Vagina (tissue), 2 donors: ENCODE measurements at regions not wholly inside any gene's neighbourhood (a gene's known extent, or its start where the extent isn't known, plus 50 kb on each side); places are given as distances from the start of the nearest gene placed in this dataset.

Source experiments
- DNase-seq, 2 donors: peaks; one replicate each; pipeline ENCODE4 v3.0.0-alpha.2; 2017; ENCODE audit errors: extremely low spot score in 2 of 2
- H3K27ac ChIP-seq: fragments of 200-600 bp; sonication (generic); one replicate; pipeline ENCODE4 v1.5.1; 2019
- H3K27me3 ChIP-seq: fragments of 200-600 bp; sonication (generic); one replicate; pipeline ENCODE4 v1.5.1; 2019
- H3K36me3 ChIP-seq, 2 donors: fragments of 200-600 bp; sonication (generic); one replicate each; pipeline ENCODE4 v1.5.1; 2017 to 2019
- H3K4me1 ChIP-seq: fragments of 200-600 bp; sonication (generic); one replicate; pipeline ENCODE4 v1.5.1; 2019
- H3K4me3 ChIP-seq, 2 donors: fragments of 200-600 bp; sonication (generic); 1 replicate in 1 of 2; 2 replicates in 1 of 2; pipeline ENCODE4 v1.5.1; 2016 to 2019
- H3K9me3 ChIP-seq: fragments of 200-600 bp; sonication (generic); one replicate; pipeline ENCODE4 v1.5.1; 2019
- POLR2A ChIP-seq, 2 donors: fragments of 450-650 bp; IDR thresholded peaks; one replicate each; pipeline ENCODE4 v1.6.1; 2017; ENCODE audit warnings: antibody characterized with exemption in 2 of 2, mild to moderate bottlenecking in 2 of 2, moderate library complexity in 2 of 2
- POLR2AphosphoS5 ChIP-seq, 2 donors: sonication (generic); formaldehyde crosslinking; IDR thresholded peaks; one replicate each; pipeline ENCODE4 v1.9.0; 2017; ENCODE audit warnings: antibody characterized with exemption in 2 of 2, mild to moderate bottlenecking in 2 of 2, low read depth in 1 of 2; ENCODE audit not compliant: insufficient read depth in 1 of 2
- intact Hi-C: fragments of 100-400 bp; cut with DNase I; formaldehyde crosslinking; loops from one replicate; pipeline ENCODE4 v1.15.1; 2023
- TF ChIP-seq, protein P1 (sequence below), 3 experiments: fragments of 450-650 bp in 2 of 3; fragments of 200-600 bp in 1 of 3; sonication (generic) in 1 of 3; IDR thresholded peaks; one replicate each; pipeline ENCODE4 v1.5.1; 2017 to 2019; ENCODE audit warnings: antibody characterized with exemption in 3 of 3, mild to moderate bottlenecking in 2 of 3, moderate library complexity in 2 of 3

DNA sequence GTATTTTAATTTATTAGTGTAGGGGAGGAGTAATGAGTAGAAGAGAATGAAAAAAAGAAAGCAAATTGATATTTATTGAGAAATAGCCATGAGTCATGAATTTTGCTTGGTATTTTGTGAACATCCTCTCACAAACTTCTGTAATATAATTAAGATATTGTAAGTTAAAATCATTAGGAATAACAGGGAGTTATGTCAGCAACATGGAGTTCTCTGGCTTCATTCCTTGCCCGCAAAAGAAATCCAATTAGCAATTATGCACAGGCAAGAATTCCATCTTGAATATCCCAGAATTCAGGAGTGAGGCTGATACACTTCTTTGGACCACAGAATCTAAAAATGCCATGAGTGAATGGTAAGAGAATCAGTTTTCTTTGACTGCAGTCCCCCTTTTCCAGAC, 94.3 kb upstream of the PTHLH start:
- intact Hi-C loops = no loop called here
- no peak for TF ChIP-seq POLR2A (IDR thresholded peaks at IDR 0.05)
- TF ChIP-seq, protein P1, sequence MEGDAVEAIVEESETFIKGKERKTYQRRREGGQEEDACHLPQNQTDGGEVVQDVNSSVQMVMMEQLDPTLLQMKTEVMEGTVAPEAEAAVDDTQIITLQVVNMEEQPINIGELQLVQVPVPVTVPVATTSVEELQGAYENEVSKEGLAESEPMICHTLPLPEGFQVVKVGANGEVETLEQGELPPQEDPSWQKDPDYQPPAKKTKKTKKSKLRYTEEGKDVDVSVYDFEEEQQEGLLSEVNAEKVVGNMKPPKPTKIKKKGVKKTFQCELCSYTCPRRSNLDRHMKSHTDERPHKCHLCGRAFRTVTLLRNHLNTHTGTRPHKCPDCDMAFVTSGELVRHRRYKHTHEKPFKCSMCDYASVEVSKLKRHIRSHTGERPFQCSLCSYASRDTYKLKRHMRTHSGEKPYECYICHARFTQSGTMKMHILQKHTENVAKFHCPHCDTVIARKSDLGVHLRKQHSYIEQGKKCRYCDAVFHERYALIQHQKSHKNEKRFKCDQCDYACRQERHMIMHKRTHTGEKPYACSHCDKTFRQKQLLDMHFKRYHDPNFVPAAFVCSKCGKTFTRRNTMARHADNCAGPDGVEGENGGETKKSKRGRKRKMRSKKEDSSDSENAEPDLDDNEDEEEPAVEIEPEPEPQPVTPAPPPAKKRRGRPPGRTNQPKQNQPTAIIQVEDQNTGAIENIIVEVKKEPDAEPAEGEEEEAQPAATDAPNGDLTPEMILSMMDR (IDR thresholded peaks at IDR 0.05) = no peak
- TF ChIP-seq POLR2AphosphoS5 (IDR thresholded peaks at IDR 0.05; ENCODE audit: insufficient read depth in 1 of 2, low read depth in 1 of 2) = no peak
- Histone ChIP-seq H3K36me3 (no peaks in the 10 kb centered on the region), H3K27me3 (no peaks in the 10 kb centered on the region), H3K4me1 (peaks cover 15% of the 10 kb centered on the region), H3K4me3 (no peak overlapping the region), H3K27ac (no peak overlapping the region), H3K9me3 (no peaks in the 10 kb centered on the region)
- DNase-seq = no peak

DNA sequence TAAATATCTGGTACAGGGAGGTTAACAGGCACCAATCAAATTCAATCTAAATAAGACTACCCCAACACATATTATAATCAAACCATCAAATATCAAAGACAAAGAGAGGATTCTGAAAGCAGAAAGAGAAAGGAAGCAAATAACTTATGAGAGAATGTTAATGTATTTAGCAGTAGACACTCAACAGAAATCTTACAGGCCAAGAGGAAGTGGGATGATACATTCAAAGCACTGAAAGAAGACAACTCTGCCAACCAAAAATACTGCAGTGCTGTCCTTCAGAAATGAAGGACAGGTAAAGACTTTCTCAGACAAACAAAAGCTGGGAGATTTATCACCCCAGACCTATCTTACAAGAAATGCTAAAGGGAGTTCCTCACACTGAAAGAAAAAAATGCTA, 95.9 kb upstream of the PTHLH start:
- no peaks in the 10 kb centered on the region for H3K36me3 ChIP-seq
- no peaks in the 10 kb centered on the region for H3K27me3 ChIP-seq
- TF ChIP-seq POLR2A (IDR thresholded peaks at IDR 0.05) (no peak), POLR2AphosphoS5 (IDR thresholded peaks at IDR 0.05; ENCODE audit: insufficient read depth in 1 of 2, low read depth in 1 of 2) (no peak)
- TF ChIP-seq, protein P1 (IDR thresholded peaks at IDR 0.05) = no peak
- no peaks in the 10 kb centered on the region for H3K9me3 ChIP-seq
- intact Hi-C loops = no loop called here
- H3K4me3 ChIP-seq = no peak overlapping the region
- peaks cover 15% of the 10 kb centered on the region for H3K4me1 ChIP-seq
- no peak overlapping the region for H3K27ac ChIP-seq
- DNase-seq = no peak

GRCh38 chr12:28079539-28079938, 107.0 kb upstream of the PTHLH start:
- DNase-seq = no peak
- no peak for TF ChIP-seq POLR2AphosphoS5 (IDR thresholded peaks at IDR 0.05; ENCODE audit: insufficient read depth in 1 of 2, low read depth in 1 of 2)
- TF ChIP-seq, protein P1 (IDR thresholded peaks at IDR 0.05) = no peak
- no peak for TF ChIP-seq POLR2A (IDR thresholded peaks at IDR 0.05)
- H3K4me1 ChIP-seq = no peaks in the 10 kb centered on the region
- no peak overlapping the region for H3K27ac ChIP-seq
- intact Hi-C loops = no loop called here
- no peaks in the 10 kb centered on the region for H3K27me3 ChIP-seq
- H3K4me3 ChIP-seq = no peak overlapping the region
- no peaks in the 10 kb centered on the region for H3K36me3 ChIP-seq
- H3K9me3 ChIP-seq = peaks cover 5% of the 10 kb centered on the region

GRCh38 chr12:28082096-28082495, 108.2 kb upstream of the CCDC91 start:
- Histone ChIP-seq H3K9me3 (no peaks in the 10 kb centered on the region), H3K27me3 (no peaks in the 10 kb centered on the region), H3K27ac (no peak overlapping the region), H3K36me3 (no peaks in the 10 kb centered on the region), H3K4me1 (no peaks in the 10 kb centered on the region), H3K4me3 (no peak overlapping the region)
- no peak for DNase-seq
- intact Hi-C loops = no loop called here
- no peak for TF ChIP-seq POLR2A (IDR thresholded peaks at IDR 0.05)
- TF ChIP-seq, protein P1 (IDR thresholded peaks at IDR 0.05) = no peak
- no peak for TF ChIP-seq POLR2AphosphoS5 (IDR thresholded peaks at IDR 0.05; ENCODE audit: insufficient read depth in 1 of 2, low read depth in 1 of 2)

DNA sequence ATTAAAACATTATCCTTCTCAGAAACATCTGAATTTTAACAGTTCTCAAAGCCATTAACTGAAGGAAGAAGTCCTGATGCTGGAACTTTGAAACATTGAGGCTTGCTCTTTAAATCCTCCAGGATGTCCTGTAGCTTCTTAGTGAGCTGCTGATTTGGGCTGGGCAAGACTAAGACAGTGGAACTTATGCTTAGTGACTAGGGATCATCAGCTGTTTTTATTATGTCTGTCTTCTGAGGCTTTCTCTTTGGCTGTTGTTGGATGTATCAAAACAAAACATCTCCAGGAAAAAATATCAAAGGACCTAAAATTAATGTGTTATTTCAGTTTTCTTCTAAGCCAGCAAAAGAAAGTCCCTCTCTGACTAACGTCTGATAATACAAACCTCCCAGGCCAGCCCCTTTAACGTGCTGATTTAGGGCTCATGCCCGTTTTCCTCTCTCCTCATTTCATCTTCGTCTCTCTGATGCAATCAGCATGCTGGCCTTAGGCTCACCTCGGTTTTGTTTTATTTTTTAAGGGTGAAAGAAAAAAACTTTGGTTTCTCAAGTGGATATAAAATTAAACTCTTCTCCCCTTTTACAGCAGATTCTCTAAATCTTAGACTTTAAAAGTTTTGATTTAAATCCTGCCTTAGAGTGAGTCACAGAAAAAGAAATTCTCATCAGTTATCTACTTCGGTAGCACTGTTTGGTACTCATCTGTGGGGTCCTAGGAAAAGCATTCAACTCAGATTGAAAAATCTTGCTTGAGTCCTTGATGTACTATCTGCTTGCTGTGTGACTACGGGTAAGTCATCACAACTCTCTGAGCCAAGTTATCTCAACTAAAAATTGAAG, 106.2 kb upstream of the CCDC91 start:
- intact Hi-C loops = no loop called here

More for the DNA sequence above, 106.2 kb upstream of the CCDC91 start:
- Histone ChIP-seq H3K36me3 (no peaks in the 10 kb centered on the region), H3K4me3 (no peak overlapping the region), H3K27ac (no peak overlapping the region), H3K27me3 (no peaks in the 10 kb centered on the region), H3K4me1 (no peaks in the 10 kb centered on the region), H3K9me3 (no peaks in the 10 kb centered on the region)
- TF ChIP-seq POLR2AphosphoS5 (IDR thresholded peaks at IDR 0.05; ENCODE audit: insufficient read depth in 1 of 2, low read depth in 1 of 2) (no peak), POLR2A (IDR thresholded peaks at IDR 0.05) (no peak)
- TF ChIP-seq, protein P1 (IDR thresholded peaks at IDR 0.05) = no peak
- DNase-seq = no peak
